GM12875 (cell line): ENCODE measurements at regions not wholly inside any gene's neighbourhood (a gene's known extent, or its start where the extent isn't known, plus 50 kb on each side); places are given as distances from the start of the nearest gene placed in this dataset.
A peak's percentile ranks its signal among the peaks of the same experiment; 100 is the strongest.

Experiments
- H3K4me3 ChIP-seq: one replicate; pipeline ENCODE4 v1.5.1; 2011; ENCODE audit warnings: low read depth, low read length, control low read depth
- CTCF ChIP-seq: IDR thresholded peaks from 2 replicates; pipeline ENCODE4 v1.5.1; 2011; ENCODE audit warnings: low read depth, mild to moderate bottlenecking, control low read depth, inconsistent platforms, low read length, moderate library complexity, borderline replicate concordance; ENCODE audit not compliant: insufficient read depth

GRCh38 chr17:70609566-70609965 lies 440.2 kb downstream of the KCNJ2 start:
- H3K4me3 ChIP-seq = no peak overlapping the region
- no peak for TF ChIP-seq CTCF

GRCh38 chr17:70610161-70610560 lies 440.8 kb downstream of the KCNJ2 start:
- no peak for TF ChIP-seq CTCF
- H3K4me3 ChIP-seq = no peak overlapping the region

GRCh38 chr17:70613681-70614080 lies 444.3 kb downstream of the KCNJ2 start:
- H3K4me3 ChIP-seq = no peak overlapping the region
- TF ChIP-seq CTCF = no peak

GRCh38 chr17:70615831-70616230 lies 446.5 kb downstream of the KCNJ2 start:
- H3K4me3 ChIP-seq = no peak overlapping the region
- no peak for TF ChIP-seq CTCF

GRCh38 chr17:70618641-70619040 lies 449.3 kb downstream of the KCNJ2 start:
- TF ChIP-seq CTCF = no peak
- H3K4me3 ChIP-seq = no peak overlapping the region

GRCh38 chr17:70621566-70621965 lies 452.2 kb downstream of the KCNJ2 start:
- no peak for TF ChIP-seq CTCF
- no peak overlapping the region for H3K4me3 ChIP-seq

- H3K4me3 ChIP-seq = no peak overlapping the region
- 0 out of 2 replicates have a peak, but pooled peaks have one; percentile 19 for TF ChIP-seq CTCF
Observed at GRCh38 chr17:70622368-70623260, 453.3 kb downstream of the KCNJ2 start.
